DOHH2 (cell line): ENCODE measurements at regions not wholly inside any gene's neighbourhood (a gene's known extent, or its start where the extent isn't known, plus 50 kb on each side); places are given as distances from the start of the nearest gene placed in this dataset.

Experiments
- H3F3A ChIP-seq: fragments of 200-600 bp; sonication (generic), shearing (Covaris generic); 2 replicates; pipeline ENCODE4 v1.6.0; 2016; ENCODE audit warnings: antibody characterized with exemption, mild to moderate bottlenecking; ENCODE audit not compliant: control insufficient read depth, insufficient read depth
- H3K27ac ChIP-seq: fragments of 200-600 bp; sonication (generic); 2 replicates; pipeline ENCODE4 v1.5.1; 2014; ENCODE audit warnings: low read depth, mild to moderate bottlenecking, low read length, moderate library complexity
- H3K27me3 ChIP-seq: fragments of 200-600 bp; sonication (generic); 2 replicates; pipeline ENCODE4 v1.6.1; 2014; ENCODE audit warnings: mild to moderate bottlenecking, low read length, mixed read lengths; ENCODE audit not compliant: control insufficient read depth
- H3K36me3 ChIP-seq: fragments of 200-600 bp; sonication (generic); 2 replicates; pipeline ENCODE4 v1.6.1; 2014; ENCODE audit warnings: mild to moderate bottlenecking, low read length, moderate library complexity, mixed read lengths; ENCODE audit not compliant: control insufficient read depth
- H3K4me1 ChIP-seq: fragments of 200-600 bp; sonication (generic); 2 replicates; pipeline ENCODE4 v1.6.1; 2014; ENCODE audit warnings: mild to moderate bottlenecking, low read length, mixed read lengths; ENCODE audit not compliant: control insufficient read depth
- H3K4me2 ChIP-seq: fragments of 200-600 bp; sonication (generic); 2 replicates; pipeline ENCODE4 v1.6.0; 2014; ENCODE audit warnings: mild to moderate bottlenecking, low read length, moderate library complexity
- H3K4me3 ChIP-seq: fragments of 200-600 bp; sonication (generic); 2 replicates; pipeline ENCODE4 v1.5.1; 2014; ENCODE audit warnings: mild to moderate bottlenecking, low read length, mixed read lengths
- H3K79me2 ChIP-seq: fragments of 200-600 bp; sonication (generic); 2 replicates; pipeline ENCODE4 v1.6.1; 2014; ENCODE audit warnings: mild to moderate bottlenecking, low read length, mixed read lengths; ENCODE audit not compliant: control insufficient read depth
- H3K9me2 ChIP-seq: fragments of 200-600 bp; sonication (generic); replicated peaks from 2 replicates; pipeline ENCODE4 v1.6.1; 2014; ENCODE audit warnings: mild to moderate bottlenecking, low read length, mixed read lengths; ENCODE audit not compliant: control insufficient read depth
- H3K9me3 ChIP-seq: fragments of 200-600 bp; sonication (generic); 2 replicates; pipeline ENCODE4 v1.6.1; 2014; ENCODE audit warnings: antibody characterized with exemption, low read length, mixed read lengths; ENCODE audit not compliant: control insufficient read depth, insufficient read depth
- H4K20me1 ChIP-seq: fragments of 200-600 bp; sonication (generic); 2 replicates; pipeline ENCODE4 v1.6.0; 2014; ENCODE audit warnings: low read depth, mild to moderate bottlenecking, antibody characterized with exemption, low read length, moderate library complexity; ENCODE audit not compliant: control insufficient read depth, insufficient read depth
- CTCF ChIP-seq: fragments of 200-600 bp; sonication (generic); IDR thresholded peaks from one replicate; pipeline ENCODE4 v1.5.1; 2014; ENCODE audit warnings: antibody characterized with exemption, mild to moderate bottlenecking, low read depth, low read length; ENCODE audit not compliant: poor library complexity, severe bottlenecking
- EZH2phosphoT487 ChIP-seq: fragments of 200-600 bp; sonication (generic); IDR thresholded peaks from 2 replicates; pipeline ENCODE4 v1.6.1; 2017; ENCODE audit warnings: borderline replicate concordance, mild to moderate bottlenecking, antibody characterized with exemption, low read length, moderate library complexity, mixed read lengths

- H3K4me2 ChIP-seq, result no peak overlapping the region
Observed at GRCh38 chr12:30025317-30025716, 241.6 kb upstream of the TMTC1 start.

GRCh38 chr12:30023186-30023585 is 239.4 kb upstream of the TMTC1 start:
- Histone ChIP-seq H3K4me3 (no peak overlapping the region), H3K27me3 (no peaks in the 10 kb centered on the region), H4K20me1 (no peaks in the 10 kb centered on the region), H3K4me2 (no peak overlapping the region), H3K36me3 (no peaks in the 10 kb centered on the region), H3K27ac (no peak overlapping the region), H3K9me3 (peaks cover 5% of the 10 kb centered on the region; the same call in 1 of the 2 replicates), H3K79me2 (no peaks in the 10 kb centered on the region), H3F3A (no peaks in the 10 kb centered on the region), H3K4me1 (no peaks in the 10 kb centered on the region), H3K9me2 (no peaks in the 10 kb centered on the region)
- TF ChIP-seq EZH2phosphoT487 (no peak), CTCF (no peak)

More at GRCh38 chr12:30025317-30025716, 241.6 kb upstream of the TMTC1 start:
- no peak for TF ChIP-seq CTCF
- TF ChIP-seq EZH2phosphoT487, result no peak
- peaks cover 5% of the 10 kb centered on the region; the same call in 1 of the 2 replicates for H3K9me3 ChIP-seq
- no peaks in the 10 kb centered on the region for H3K9me2 ChIP-seq
- H3K36me3 ChIP-seq, result no peaks in the 10 kb centered on the region
- H3K4me1 ChIP-seq, result no peaks in the 10 kb centered on the region
- no peaks in the 10 kb centered on the region for H3F3A ChIP-seq
- no peaks in the 10 kb centered on the region for H3K27me3 ChIP-seq
- no peaks in the 10 kb centered on the region for H3K79me2 ChIP-seq
- no peak overlapping the region for H3K4me3 ChIP-seq
- no peak overlapping the region for H3K27ac ChIP-seq
- no peaks in the 10 kb centered on the region for H4K20me1 ChIP-seq

- H3K4me1 ChIP-seq, result no peaks in the 10 kb centered on the region
- no peak overlapping the region for H3K27ac ChIP-seq
- H3K4me2 ChIP-seq, result no peak overlapping the region
Observed at GRCh38 chr12:30021051-30021833, 237.5 kb upstream of the TMTC1 start.

More at GRCh38 chr12:30021051-30021833, 237.5 kb upstream of the TMTC1 start:
- Histone ChIP-seq H3K36me3 (no peaks in the 10 kb centered on the region), H3K4me3 (no peak overlapping the region), H3F3A (no peaks in the 10 kb centered on the region), H4K20me1 (no peaks in the 10 kb centered on the region), H3K9me2 (no peaks in the 10 kb centered on the region), H3K9me3 (peaks cover 5% of the 10 kb centered on the region; the same call in 1 of the 2 replicates), H3K27me3 (no peaks in the 10 kb centered on the region), H3K79me2 (no peaks in the 10 kb centered on the region)
- no peak for TF ChIP-seq EZH2phosphoT487
- no peak for TF ChIP-seq CTCF
